PC-9 (cell line): ENCODE measurements at regions not wholly inside any gene's neighbourhood (a gene's known extent, or its start where the extent isn't known, plus 50 kb on each side); places are given as distances from the start of the nearest gene placed in this dataset.

Experiments
- CTCF ChIP-seq: fragments of 200-600 bp; sonication (generic); conservative IDR thresholded peaks from 2 replicates; pipeline ENCODE4 v1.6.1; 2017; ENCODE audit warnings: mixed run types, antibody characterized with exemption, mild to moderate bottlenecking, moderate library complexity
- EZH2 ChIP-seq: fragments of 200-600 bp; sonication (generic); IDR thresholded peaks from 2 replicates; pipeline ENCODE4 v1.8.0; 2017; ENCODE audit warnings: antibody characterized with exemption, low read depth

GRCh38 chr12:25718081-25718731 is 165.1 kb upstream of the LMNTD1 start:
- TF ChIP-seq CTCF (no peak), EZH2 (no peak)
